GM21786 (cell line): ENCODE measurements at regions not wholly inside any gene's neighbourhood (a gene's known extent, or its start where the extent isn't known, plus 50 kb on each side); places are given as distances from the start of the nearest gene placed in this dataset.

ENCODE experiments used
- ATAC-seq: cut with Tn5 transposase; IDR thresholded peaks from one replicate; pipeline ENCODE4 v1.9.1; 2021; ENCODE audit not compliant: unreplicated experiment

- no peak for ATAC-seq
Observed at GRCh38 chr15:62845241-62846126, 197.1 kb upstream of the TPM1 start.

- no peak for ATAC-seq
Observed at GRCh38 chr15:62846131-62846804, 196.3 kb upstream of the TPM1 start.

- ATAC-seq: no peak
Observed at GRCh38 chr15:62846805-62847495, 195.6 kb upstream of the TPM1 start.

- no peak for ATAC-seq
Observed at GRCh38 chr15:62847900-62848489, 194.6 kb upstream of the TPM1 start.

- no peak for ATAC-seq
Observed at GRCh38 chr15:62848632-62849050, 193.9 kb upstream of the TPM1 start.

GRCh38 chr15:62849316-62850106 is 193.0 kb upstream of the TPM1 start:
- ATAC-seq: no peak

GRCh38 chr15:62850318-62850717 is 192.2 kb upstream of the TPM1 start:
- ATAC-seq: no peak

- no peak for ATAC-seq
Observed at GRCh38 chr15:62850791-62851291, 191.7 kb upstream of the TPM1 start.

GRCh38 chr15:62853114-62853840 is 189.3 kb upstream of the TPM1 start:
- ATAC-seq: no peak

GRCh38 chr15:62853841-62854225 is 188.7 kb upstream of the TPM1 start:
- no peak for ATAC-seq

GRCh38 chr15:62854420-62855084 is 188.0 kb upstream of the TPM1 start:
- no peak for ATAC-seq

- no peak for ATAC-seq
Observed at GRCh38 chr15:62855085-62855476, 187.5 kb upstream of the TPM1 start.

GRCh38 chr15:62856466-62857246 is 185.9 kb upstream of the TPM1 start:
- no peak for ATAC-seq

- no peak for ATAC-seq
Observed at GRCh38 chr15:62857411-62857853, 185.1 kb upstream of the TPM1 start.

GRCh38 chr15:62858343-62858742 is 184.2 kb upstream of the TPM1 start:
- no peak for ATAC-seq

- ATAC-seq: no peak
Observed at GRCh38 chr15:62862717-62863116, 179.8 kb upstream of the TPM1 start.

- no peak for ATAC-seq
Observed at GRCh38 chr15:62866366-62866765, 176.2 kb upstream of the TPM1 start.

- no peak for ATAC-seq
Observed at GRCh38 chr15:62867844-62868243, 174.7 kb upstream of the TPM1 start.
